Limb (tissue), 2 donors: ENCODE measurements at regions not wholly inside any gene's neighbourhood (a gene's known extent, or its start where the extent isn't known, plus 50 kb on each side); places are given as distances from the start of the nearest gene placed in this dataset.
A peak's percentile ranks its signal among the peaks of the same experiment; 100 is the strongest.

Experiments
- DNase-seq, 2 donors: peaks; one replicate each; pipeline ENCODE4 v3.0.0-alpha.2; 2016; ENCODE audit errors: extremely low spot score in 2 of 2

- no peak for DNase-seq
Measured at GRCh38 chr10:2981361-2981801, 86.0 kb upstream of the PFKP start.

- no peak for DNase-seq
Measured at GRCh38 chr10:2980791-2981360, 86.5 kb upstream of the PFKP start.

- DNase-seq, result no peak
Measured at GRCh38 chr10:2980116-2980515, 87.2 kb upstream of the PFKP start.

GRCh38 chr10:2979306-2979705 is 88.0 kb upstream of the PFKP start:
- DNase-seq, result no peak

- DNase-seq, result no peak
Measured at GRCh38 chr10:2978574-2979273, 88.6 kb upstream of the PFKP start.

GRCh38 chr10:2978111-2978510 is 89.2 kb upstream of the PFKP start:
- peak in 1 of 2 donors; percentile 69 for DNase-seq

GRCh38 chr10:2974503-2975207 is 92.7 kb upstream of the PFKP start:
- DNase-seq, result no peak

GRCh38 chr10:2974083-2974482 is 93.3 kb upstream of the PFKP start:
- DNase-seq, result no peak

- no peak for DNase-seq
Measured at GRCh38 chr10:2972810-2973209, 94.5 kb upstream of the PFKP start.

GRCh38 chr10:2972216-2972615 is 95.1 kb upstream of the PFKP start:
- DNase-seq, result no peak

GRCh38 chr10:2970190-2970823 is 97.0 kb upstream of the PFKP start:
- DNase-seq, result no peak

- no peak for DNase-seq
Measured at GRCh38 chr10:2968401-2969058, 98.8 kb upstream of the PFKP start.

GRCh38 chr10:2966134-2966533 is 101.2 kb upstream of the PFKP start:
- DNase-seq, result no peak

GRCh38 chr10:2964632-2965296 is 102.6 kb upstream of the PFKP start:
- no peak for DNase-seq

- DNase-seq, result no peak
Measured at GRCh38 chr10:2963889-2964631, 103.3 kb upstream of the PFKP start.

- DNase-seq, result no peak
Measured at GRCh38 chr10:2962194-2962593, 105.2 kb upstream of the PFKP start.

- DNase-seq, result no peak
Measured at GRCh38 chr10:2958659-2959058, 108.7 kb upstream of the PFKP start.

GRCh38 chr10:2957785-2958184 is 109.6 kb upstream of the PFKP start:
- no peak for DNase-seq

- no peak for DNase-seq
Measured at GRCh38 chr10:2955064-2955463, 112.3 kb upstream of the PFKP start.

GRCh38 chr10:2953495-2953894 is 113.9 kb upstream of the PFKP start:
- no peak for DNase-seq
